Activated naive CD4-positive, alpha-beta T cell treated with anti-CD3 and anti-CD28 coated beads, Interleukin-2, amount 50 U/mL, for 24 hours (primary cell): ENCODE measurements at regions not wholly inside any gene's neighbourhood (a gene's known extent, or its start where the extent isn't known, plus 50 kb on each side); places are given as distances from the start of the nearest gene placed in this dataset.

Experiments used
- H3K27ac Mint-ChIP-seq: one replicate; pipeline ENCODE4 v1.8.0; 2021; ENCODE audit warnings: mild to moderate bottlenecking, mixed read lengths
- H3K27me3 Mint-ChIP-seq: one replicate; pipeline ENCODE4 v1.8.0; 2021; ENCODE audit warnings: mixed read lengths
- H3K36me3 Mint-ChIP-seq: one replicate; pipeline ENCODE4 v1.8.0; 2021; ENCODE audit warnings: mixed read lengths
- H3K4me1 Mint-ChIP-seq: one replicate; pipeline ENCODE4 v1.8.0; 2021; ENCODE audit warnings: mixed read lengths
- H3K4me3 Mint-ChIP-seq: one replicate; pipeline ENCODE4 v1.8.0; 2021; ENCODE audit warnings: mild to moderate bottlenecking, mixed read lengths
- H3K9me3 Mint-ChIP-seq: one replicate; pipeline ENCODE4 v1.8.0; 2021; ENCODE audit warnings: mixed read lengths

GRCh38 chr3:79844176-79844575, 76.4 kb upstream of the ROBO1 start:
- H3K4me1 Mint-ChIP-seq = no peaks in the 10 kb centered on the region
- H3K4me3 Mint-ChIP-seq = no peak overlapping the region
- no peaks in the 10 kb centered on the region for H3K36me3 Mint-ChIP-seq
- H3K27ac Mint-ChIP-seq = no peak overlapping the region
- no peaks in the 10 kb centered on the region for H3K27me3 Mint-ChIP-seq
- H3K9me3 Mint-ChIP-seq = peaks cover 20% of the 10 kb centered on the region

- peaks cover 20% of the 10 kb centered on the region for H3K9me3 Mint-ChIP-seq
- no peaks in the 10 kb centered on the region for H3K36me3 Mint-ChIP-seq
- no peak overlapping the region for H3K4me3 Mint-ChIP-seq
- H3K27ac Mint-ChIP-seq = no peak overlapping the region
- H3K4me1 Mint-ChIP-seq = no peaks in the 10 kb centered on the region
- H3K27me3 Mint-ChIP-seq = no peaks in the 10 kb centered on the region
Observed at GRCh38 chr3:79843180-79843579, 75.4 kb upstream of the ROBO1 start.

- Mint-ChIP-seq H3K4me3 (no peak overlapping the region), H3K9me3 (peaks cover 22% of the 10 kb centered on the region), H3K27me3 (no peaks in the 10 kb centered on the region), H3K27ac (no peak overlapping the region), H3K4me1 (no peaks in the 10 kb centered on the region), H3K36me3 (no peaks in the 10 kb centered on the region)
Observed at GRCh38 chr3:79835701-79836100, 67.9 kb upstream of the ROBO1 start.

DNA sequence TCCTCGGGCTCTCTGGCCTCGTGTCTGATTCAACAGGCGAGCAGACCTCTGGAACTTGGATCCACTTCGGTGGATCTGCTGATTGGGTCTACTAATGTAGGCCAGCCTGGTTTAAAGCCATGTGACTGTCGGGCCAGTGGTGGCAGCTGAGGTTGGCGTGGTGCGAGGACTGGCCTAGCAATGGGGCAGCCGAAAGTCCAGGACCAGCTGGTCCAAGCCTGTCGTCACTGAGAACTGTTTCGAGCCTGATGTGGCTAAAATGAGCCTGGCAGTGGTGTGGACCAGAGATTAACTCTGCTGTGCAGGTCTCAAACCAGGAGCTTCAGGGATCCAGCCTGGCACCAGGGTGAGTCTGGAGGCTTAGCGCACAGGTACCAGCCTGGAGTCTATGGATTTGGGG, 56.4 kb upstream of the ROBO1 start:
- no peaks in the 10 kb centered on the region for H3K27me3 Mint-ChIP-seq
- H3K27ac Mint-ChIP-seq = no peak overlapping the region
- H3K4me3 Mint-ChIP-seq = no peak overlapping the region
- H3K4me1 Mint-ChIP-seq = no peaks in the 10 kb centered on the region
- no peaks in the 10 kb centered on the region for H3K36me3 Mint-ChIP-seq
- H3K9me3 Mint-ChIP-seq = peaks cover 7% of the 10 kb centered on the region

GRCh38 chr3:79822076-79822475, 54.3 kb upstream of the ROBO1 start:
- no peaks in the 10 kb centered on the region for H3K36me3 Mint-ChIP-seq
- H3K4me1 Mint-ChIP-seq = no peaks in the 10 kb centered on the region
- no peak overlapping the region for H3K4me3 Mint-ChIP-seq
- no peaks in the 10 kb centered on the region for H3K27me3 Mint-ChIP-seq
- peaks cover 12% of the 10 kb centered on the region for H3K9me3 Mint-ChIP-seq
- H3K27ac Mint-ChIP-seq = no peak overlapping the region

- peaks cover 18% of the 10 kb centered on the region for H3K9me3 Mint-ChIP-seq
- H3K27ac Mint-ChIP-seq = no peak overlapping the region
- no peak overlapping the region for H3K4me3 Mint-ChIP-seq
- H3K36me3 Mint-ChIP-seq = no peaks in the 10 kb centered on the region
- no peaks in the 10 kb centered on the region for H3K27me3 Mint-ChIP-seq
- no peaks in the 10 kb centered on the region for H3K4me1 Mint-ChIP-seq
Observed at GRCh38 chr3:79820089-79820488, 52.3 kb upstream of the ROBO1 start.

DNA sequence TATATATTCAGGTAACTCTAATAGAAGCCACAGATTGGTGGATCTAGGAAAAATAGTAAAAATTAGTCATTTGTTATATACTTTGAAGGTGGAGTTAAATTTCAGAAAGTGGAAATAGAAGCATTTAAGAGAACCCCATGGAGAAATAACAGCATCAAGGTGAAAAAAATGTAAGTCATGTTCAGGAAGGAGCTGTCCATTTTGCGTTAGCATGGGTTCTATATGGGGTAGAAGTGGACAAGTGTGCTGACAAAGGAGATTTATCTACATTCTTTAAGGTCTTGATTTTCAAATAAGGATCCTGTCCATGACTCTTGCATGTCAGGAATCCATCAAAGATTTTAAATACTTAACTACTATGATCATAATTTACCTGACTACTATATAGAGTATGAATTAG, 50.2 kb upstream of the ROBO1 start:
- Mint-ChIP-seq H3K4me1 (no peaks in the 10 kb centered on the region), H3K27ac (no peak overlapping the region), H3K4me3 (no peak overlapping the region), H3K9me3 (peaks cover 21% of the 10 kb centered on the region), H3K27me3 (no peaks in the 10 kb centered on the region), H3K36me3 (no peaks in the 10 kb centered on the region)
